Activated CD8-positive, alpha-beta T cell treated with anti-CD3 and anti-CD28 coated beads, Interleukin-2, amount 10 ng/mL, durations not matched to agents 7 days and 5 days (primary cell): ENCODE measurements at regions not wholly inside any gene's neighbourhood (a gene's known extent, or its start where the extent isn't known, plus 50 kb on each side); places are given as distances from the start of the nearest gene placed in this dataset.

ENCODE experiments used
- ATAC-seq: fragments of 150-1000 bp; cut with Tn5 transposase; one replicate; pipeline ENCODE4 v1.10.0; 2021; ENCODE audit warnings: moderate library complexity
- CTCF ChIA-PET: fragments of 350-600 bp; sonication (Branson Sonifier 250); formaldehyde crosslinking; loops from one replicate; lab custom pipeline; 2021; ENCODE audit warnings: antibody characterized with exemption; lab: Charles Lee
- POLR2A ChIA-PET: fragments of 350-600 bp; sonication (Branson Sonifier 250); formaldehyde crosslinking; loops from one replicate; lab custom pipeline; 2021; ENCODE audit warnings: antibody characterized with exemption; lab: Charles Lee
- DNase-seq: peaks from one replicate; pipeline ENCODE4 v3.0.0-alpha.2; 2020
- H3K27ac Mint-ChIP-seq: one replicate; pipeline ENCODE4 v1.8.0; 2021; ENCODE audit warnings: mild to moderate bottlenecking, mixed read lengths
- H3K27me3 Mint-ChIP-seq: one replicate; pipeline ENCODE4 v1.8.0; 2021; ENCODE audit warnings: low read depth, mixed read lengths
- H3K36me3 Mint-ChIP-seq: one replicate; pipeline ENCODE4 v1.8.0; 2021; ENCODE audit warnings: low read depth, mixed read lengths
- H3K4me1 Mint-ChIP-seq: one replicate; pipeline ENCODE4 v1.8.0; 2021; ENCODE audit warnings: low read depth, mixed read lengths
- H3K4me3 Mint-ChIP-seq: one replicate; pipeline ENCODE4 v1.8.0; 2021; ENCODE audit warnings: mild to moderate bottlenecking, mixed read lengths
- H3K9me3 Mint-ChIP-seq: one replicate; pipeline ENCODE4 v1.8.0; 2022; ENCODE audit warnings: mixed read lengths; ENCODE audit not compliant: insufficient read depth

DNA sequence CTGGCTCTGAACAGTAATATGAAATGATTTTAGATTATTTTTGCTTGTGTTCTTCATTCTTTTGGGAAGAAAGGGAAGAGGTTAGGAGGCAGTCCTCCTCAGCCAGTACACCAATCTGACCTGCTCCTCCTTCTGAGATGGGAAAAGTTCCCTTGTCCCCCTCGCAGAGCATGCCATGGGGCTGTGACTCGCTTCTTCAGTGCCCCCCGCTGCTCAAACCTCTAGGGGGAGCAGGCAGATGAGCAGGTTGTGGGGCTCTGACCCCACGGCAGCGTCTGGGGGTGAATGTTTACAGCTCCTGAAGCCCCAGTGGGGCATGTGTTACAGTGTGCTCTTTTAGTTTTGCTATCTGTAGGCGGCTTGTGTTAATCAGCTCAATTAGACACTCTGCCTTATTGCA is 50.9 kb upstream of the KLF9 start:
- ChIA-PET CTCF (no interaction called here), POLR2A (no interaction called here)
- no peak overlapping the region for H3K4me3 Mint-ChIP-seq
- no peaks in the 10 kb centered on the region for H3K9me3 Mint-ChIP-seq
- H3K4me1 Mint-ChIP-seq: peaks cover 6% of the 10 kb centered on the region
- H3K27ac Mint-ChIP-seq: no peak overlapping the region
- DNase-seq (no peak), ATAC-seq (no peak)
- H3K36me3 Mint-ChIP-seq: no peaks in the 10 kb centered on the region
- no peaks in the 10 kb centered on the region for H3K27me3 Mint-ChIP-seq
